ENCODE measurements at regions not wholly inside any gene's neighbourhood (a gene's known extent, or its start where the extent isn't known, plus 50 kb on each side); places are given as distances from the start of the nearest gene placed in this dataset.

DNA sequence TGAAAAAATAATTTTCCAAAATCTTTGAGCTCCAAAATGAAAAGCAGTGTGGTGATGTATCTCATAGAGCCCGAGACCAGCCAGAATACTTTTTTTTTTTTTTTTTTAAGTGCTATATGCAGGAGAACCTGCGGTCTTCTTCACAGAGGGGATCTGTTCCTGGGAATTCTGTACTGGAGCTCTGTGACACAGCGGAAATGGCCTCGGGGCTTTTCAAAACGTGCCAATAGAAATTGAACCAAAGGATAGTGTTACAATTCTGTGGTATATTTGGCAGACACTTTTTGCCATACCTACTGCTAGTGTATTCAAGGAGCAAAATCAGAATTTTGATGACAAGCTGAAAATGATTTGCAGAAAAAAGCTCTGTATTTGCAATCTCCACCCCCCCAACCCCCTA lies 1429.3 kb upstream of the LRRTM3 start:
- ChIA-PET POLR2A (ENCODE audit: low non-redundant PET) (no interaction called here), CTCF (no interaction called here)
- Histone ChIP-seq H3K4me1 (ENCODE audit: insufficient read depth, low read length, poor library complexity, severe bottlenecking) (no peaks in the 10 kb centered on the region), H3K27me3 (replicated peaks; ENCODE audit: insufficient read depth, low read depth, low read length, poor library complexity) (no peaks in the 10 kb centered on the region), H3K36me3 (ENCODE audit: insufficient read depth, low read length, poor library complexity, severe bottlenecking) (no peaks in the 10 kb centered on the region), H3K9me3 (ENCODE audit: low read depth, low read length, poor library complexity, severe bottlenecking) (no peaks in the 10 kb centered on the region), H3K4me3 (ENCODE audit: low read depth, low read length, poor library complexity, severe bottlenecking) (no peak overlapping the region), H3K27ac (ENCODE audit: low read depth, low read length, poor library complexity, severe bottlenecking) (no peak overlapping the region)
- TF ChIP-seq EZH2 (IDR thresholded peaks at IDR 0.05; ENCODE audit: borderline replicate concordance, low read depth, low read length, poor library complexity, severe bottlenecking), result no peak
- TF ChIP-seq, protein P1, sequence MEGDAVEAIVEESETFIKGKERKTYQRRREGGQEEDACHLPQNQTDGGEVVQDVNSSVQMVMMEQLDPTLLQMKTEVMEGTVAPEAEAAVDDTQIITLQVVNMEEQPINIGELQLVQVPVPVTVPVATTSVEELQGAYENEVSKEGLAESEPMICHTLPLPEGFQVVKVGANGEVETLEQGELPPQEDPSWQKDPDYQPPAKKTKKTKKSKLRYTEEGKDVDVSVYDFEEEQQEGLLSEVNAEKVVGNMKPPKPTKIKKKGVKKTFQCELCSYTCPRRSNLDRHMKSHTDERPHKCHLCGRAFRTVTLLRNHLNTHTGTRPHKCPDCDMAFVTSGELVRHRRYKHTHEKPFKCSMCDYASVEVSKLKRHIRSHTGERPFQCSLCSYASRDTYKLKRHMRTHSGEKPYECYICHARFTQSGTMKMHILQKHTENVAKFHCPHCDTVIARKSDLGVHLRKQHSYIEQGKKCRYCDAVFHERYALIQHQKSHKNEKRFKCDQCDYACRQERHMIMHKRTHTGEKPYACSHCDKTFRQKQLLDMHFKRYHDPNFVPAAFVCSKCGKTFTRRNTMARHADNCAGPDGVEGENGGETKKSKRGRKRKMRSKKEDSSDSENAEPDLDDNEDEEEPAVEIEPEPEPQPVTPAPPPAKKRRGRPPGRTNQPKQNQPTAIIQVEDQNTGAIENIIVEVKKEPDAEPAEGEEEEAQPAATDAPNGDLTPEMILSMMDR (conservative IDR thresholded peaks at IDR 0.05; ENCODE audit: low read depth, low read length), result no peak
- DNase-seq (ENCODE audit: low spot score), result no peak
- BruUV-seq (replicated peaks), result no TSS peak
- intact Hi-C loops (cut with micrococcal nuclease; ENCODE audit: unreplicated experiment), result no loop called here

GRCh38 chr10:65497837-65498236 lies 1428.0 kb upstream of the LRRTM3 start:
- no peaks in the 10 kb centered on the region for H3K9me3 ChIP-seq (ENCODE audit: low read depth, low read length, poor library complexity, severe bottlenecking)
- no peaks in the 10 kb centered on the region for H3K27me3 ChIP-seq (replicated peaks; ENCODE audit: insufficient read depth, low read depth, low read length, poor library complexity)
- H3K36me3 ChIP-seq (ENCODE audit: insufficient read depth, low read length, poor library complexity, severe bottlenecking), result no peaks in the 10 kb centered on the region
- intact Hi-C loops (cut with micrococcal nuclease; ENCODE audit: unreplicated experiment), result no loop called here
- no peak overlapping the region for H3K4me3 ChIP-seq (ENCODE audit: low read depth, low read length, poor library complexity, severe bottlenecking)
- H3K4me1 ChIP-seq (ENCODE audit: insufficient read depth, low read length, poor library complexity, severe bottlenecking), result no peaks in the 10 kb centered on the region
- no peak for DNase-seq (ENCODE audit: low spot score)
- BruUV-seq (replicated peaks), result no TSS peak
- H3K27ac ChIP-seq (ENCODE audit: low read depth, low read length, poor library complexity, severe bottlenecking), result no peak overlapping the region
- ChIA-PET POLR2A (ENCODE audit: low non-redundant PET) (no interaction called here), CTCF (no interaction called here)
- TF ChIP-seq EZH2 (IDR thresholded peaks at IDR 0.05; ENCODE audit: borderline replicate concordance, low read depth, low read length, poor library complexity, severe bottlenecking), result no peak
- TF ChIP-seq, protein P1 (conservative IDR thresholded peaks at IDR 0.05; ENCODE audit: low read depth, low read length), result no peak

DNA sequence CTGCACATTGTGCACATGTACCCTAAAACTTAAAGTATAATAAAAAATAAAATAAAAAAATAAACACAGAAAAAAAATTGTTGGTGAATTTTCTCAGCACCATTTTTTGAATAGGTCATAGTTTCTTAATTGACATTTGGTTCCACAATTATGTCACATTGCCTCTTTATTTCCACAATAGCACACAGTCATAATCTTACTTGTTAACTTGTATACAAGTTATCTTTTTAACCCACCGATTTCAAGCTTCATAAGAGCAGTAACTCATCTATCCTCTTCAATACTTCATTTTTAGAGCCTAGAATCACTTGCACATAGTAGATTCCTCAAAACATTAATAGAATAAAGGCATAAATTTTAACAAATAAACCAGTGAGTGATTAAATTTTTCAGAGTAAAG lies 1425.1 kb upstream of the LRRTM3 start:
- no peak overlapping the region for H3K4me3 ChIP-seq (ENCODE audit: low read depth, low read length, poor library complexity, severe bottlenecking)
- no peaks in the 10 kb centered on the region for H3K4me1 ChIP-seq (ENCODE audit: insufficient read depth, low read length, poor library complexity, severe bottlenecking)
- no peak overlapping the region for H3K27ac ChIP-seq (ENCODE audit: low read depth, low read length, poor library complexity, severe bottlenecking)
- no peaks in the 10 kb centered on the region for H3K27me3 ChIP-seq (replicated peaks; ENCODE audit: insufficient read depth, low read depth, low read length, poor library complexity)
- DNase-seq (ENCODE audit: low spot score), result no peak
- intact Hi-C loops (cut with micrococcal nuclease; ENCODE audit: unreplicated experiment), result no loop called here
- H3K9me3 ChIP-seq (ENCODE audit: low read depth, low read length, poor library complexity, severe bottlenecking), result no peaks in the 10 kb centered on the region
- POLR2A ChIA-PET (ENCODE audit: low non-redundant PET), result no interaction called here
- no TSS peak for BruUV-seq (replicated peaks)
- no peaks in the 10 kb centered on the region for H3K36me3 ChIP-seq (ENCODE audit: insufficient read depth, low read length, poor library complexity, severe bottlenecking)
- CTCF ChIA-PET, result no interaction called here
- no peak for TF ChIP-seq EZH2 (IDR thresholded peaks at IDR 0.05; ENCODE audit: borderline replicate concordance, low read depth, low read length, poor library complexity, severe bottlenecking)
- TF ChIP-seq, protein P1 (conservative IDR thresholded peaks at IDR 0.05; ENCODE audit: low read depth, low read length), result no peak

Data from A673 (cell line).